B cell (primary cell): ENCODE measurements at regions not wholly inside any gene's neighbourhood (a gene's known extent, or its start where the extent isn't known, plus 50 kb on each side); places are given as distances from the start of the nearest gene placed in this dataset.

ENCODE experiments used
- ATAC-seq: fragments of 200-7000 bp; cut with Tn5 transposase; one replicate; pipeline ENCODE4 v1.10.0; 2021; ENCODE audit warnings: low read depth, mild to moderate bottlenecking, moderate number of reproducible peaks, moderate library complexity
- CTCF ChIA-PET: fragments of 350-600 bp; sonication (Branson Sonifier 250); formaldehyde crosslinking; loops from one replicate; lab custom pipeline; 2021; ENCODE audit warnings: antibody characterized with exemption, inconsistent platforms; lab: Charles Lee
- POLR2A ChIA-PET: fragments of 350-600 bp; sonication (Branson Sonifier 250); formaldehyde crosslinking; loops from one replicate; lab custom pipeline; 2021; ENCODE audit warnings: antibody characterized with exemption; lab: Charles Lee
- DNase-seq: peaks from one replicate; pipeline ENCODE4 v3.0.0; 2013
- H2AFZ ChIP-seq: 2 replicates; pipeline ENCODE4 v1.6.1; 2012; ENCODE audit warnings: mild to moderate bottlenecking, low read depth, low read length; ENCODE audit not compliant: insufficient read depth, poor library complexity, severe bottlenecking
- H3K27ac ChIP-seq, 2 donors: 1 replicate in 1 of 2; 2 replicates in 1 of 2; pipeline ENCODE4 v1.5.1; 2012 to 2013; ENCODE audit warnings: low read length in 2 of 2, mild to moderate bottlenecking in 2 of 2, moderate library complexity in 1 of 2
- H3K27me3 ChIP-seq, 4 experiments: fragments of 200-600 bp in 1 of 4; sonication (generic) in 1 of 4; replicated peaks in 1 of 4; 1 replicate in 2 of 4; 2 replicates in 2 of 4; pipeline versions ENCODE4 v1.6.1 to v1.7.0; 2013 to 2016; ENCODE audit warnings: low read length in 3 of 4, mild to moderate bottlenecking in 2 of 4, mixed read lengths in 1 of 4, moderate library complexity in 1 of 4; ENCODE audit not compliant: insufficient read depth in 4 of 4, control insufficient read depth in 3 of 4; ENCODE audit errors: control extremely low read depth in 1 of 4
- H3K36me3 ChIP-seq, 2 experiments: replicated peaks in 1 of 2; 1 replicate in 1 of 2; 2 replicates in 1 of 2; pipeline versions ENCODE4 v1.6.1 to v1.7.1; 2013; ENCODE audit warnings: low read length in 1 of 2; ENCODE audit not compliant: insufficient read depth in 2 of 2, control insufficient read depth in 1 of 2; ENCODE audit errors: control extremely low read depth in 1 of 2, extremely low read depth in 1 of 2
- H3K4me1 ChIP-seq, 2 donors: fragments of 200-600 bp in 1 of 2; sonication (generic) in 1 of 2; 1 replicate in 1 of 2; 2 replicates in 1 of 2; pipeline versions ENCODE4 v1.5.1 to v1.6.1; 2013 to 2017; ENCODE audit warnings: low read length in 2 of 2; ENCODE audit not compliant: control insufficient read depth in 2 of 2, insufficient read depth in 2 of 2
- H3K4me2 ChIP-seq: replicated peaks from 2 replicates; pipeline ENCODE3; 2012; ENCODE audit warnings: mild to moderate bottlenecking, low read depth, low read length; ENCODE audit not compliant: poor library complexity, severe bottlenecking
- H3K4me3 ChIP-seq, 5 experiments: fragments of 200-600 bp in 1 of 5; sonication (generic) in 1 of 5; 1 replicate in 3 of 5; 2 replicates in 2 of 5; pipeline versions ENCODE4 v1.5.1 to v1.7.0; 2011 to 2016; ENCODE audit warnings: low read length in 4 of 5, mild to moderate bottlenecking in 4 of 5, low read depth in 2 of 5, control low read depth in 1 of 5, moderate library complexity in 1 of 5; ENCODE audit not compliant: insufficient read depth in 1 of 5; ENCODE audit errors: control extremely low read depth in 1 of 5, extremely low read depth in 1 of 5
- H3K79me2 ChIP-seq: fragments of 200-600 bp; sonication (generic); one replicate; pipeline ENCODE4 v1.6.0; 2016; ENCODE audit warnings: low read length; ENCODE audit not compliant: control insufficient read depth, insufficient read depth
- H3K9ac ChIP-seq: fragments of 200-600 bp; sonication (generic); 2 replicates; pipeline ENCODE4 v1.6.1; 2017; ENCODE audit warnings: mild to moderate bottlenecking, low read length, moderate library complexity
- H3K9me3 ChIP-seq, 3 donors: one replicate each; pipeline versions ENCODE4 v1.6.1 to v1.7.1; 2013; ENCODE audit warnings: low read length in 2 of 3; ENCODE audit not compliant: control insufficient read depth in 2 of 3, insufficient read depth in 1 of 3; ENCODE audit errors: control extremely low read depth in 1 of 3
- H4K20me1 ChIP-seq: 2 replicates; pipeline ENCODE4 v1.6.0; 2012; ENCODE audit warnings: mild to moderate bottlenecking, low read length; ENCODE audit not compliant: insufficient read depth, control insufficient read depth, poor library complexity, severe bottlenecking
- H3K27ac Mint-ChIP-seq: one replicate; pipeline ENCODE4 v1.8.0; 2021; ENCODE audit warnings: mixed read lengths
- H3K27me3 Mint-ChIP-seq: one replicate; pipeline ENCODE4 v1.8.0; 2021; ENCODE audit warnings: mixed read lengths
- H3K4me1 Mint-ChIP-seq: one replicate; pipeline ENCODE4 v1.8.0; 2021; ENCODE audit warnings: mixed read lengths
- H3K4me3 Mint-ChIP-seq: one replicate; pipeline ENCODE4 v1.8.0; 2021; ENCODE audit warnings: mixed read lengths
- H3K9me3 Mint-ChIP-seq: one replicate; pipeline ENCODE4 v1.8.0; 2022; ENCODE audit warnings: mixed read lengths; ENCODE audit not compliant: insufficient read depth
- CTCF ChIP-seq: fragments of 200-600 bp; IDR thresholded peaks from one replicate; pipeline ENCODE4 v1.8.0; 2022; ENCODE audit warnings: antibody characterized with exemption, mild to moderate bottlenecking
- EZH2 ChIP-seq: IDR thresholded peaks from 2 replicates; pipeline ENCODE4 v1.6.1; 2012; ENCODE audit warnings: borderline replicate concordance, low read depth, mild to moderate bottlenecking, moderate library complexity, low read length; ENCODE audit not compliant: insufficient read depth, poor library complexity, severe bottlenecking
- WGBS: methylation state at CpG from one replicate; pipeline ENCODE4 v1.1.5; 2013; ENCODE audit warnings: missing lambda C conversion rate; ENCODE audit not compliant: insufficient coverage; 5-methylcytosine and 5-hydroxymethylcytosine counted together
- intact Hi-C: fragments of 100-400 bp; cut with micrococcal nuclease; formaldehyde crosslinking; loops from one replicate; pipeline ENCODE4 v1.10.0; 2022

DNA sequence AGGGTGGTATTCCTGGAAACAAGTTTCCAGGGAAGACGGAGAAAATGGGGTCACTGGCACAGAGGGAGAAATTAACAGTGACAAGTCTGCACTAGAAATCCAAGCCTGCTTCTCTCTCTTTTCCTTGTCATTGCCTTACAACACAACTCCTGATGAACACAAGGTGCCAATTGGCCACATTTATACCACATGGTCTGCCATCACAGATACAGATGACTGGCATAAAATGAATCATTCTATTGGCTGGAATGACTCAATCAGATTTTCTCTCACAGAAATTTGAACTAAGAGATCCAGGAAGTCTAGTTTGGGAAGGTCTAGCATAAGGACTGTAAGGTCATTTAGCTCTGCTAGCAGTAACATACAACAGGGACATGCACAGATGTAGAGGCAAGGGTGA lies 190.3 kb downstream of the LINC00237 start:
- no peaks in the 10 kb centered on the region for H4K20me1 ChIP-seq
- H3K4me3 ChIP-seq, result no peak overlapping the region
- no peaks in the 10 kb centered on the region for H3K4me1 Mint-ChIP-seq
- peaks cover 5% of the 10 kb centered on the region for H3K27me3 Mint-ChIP-seq
- H3K4me2 ChIP-seq, result no peak overlapping the region
- DNase-seq (no peak), ATAC-seq (no peak)
- POLR2A ChIA-PET, result no interaction called here
- H3K36me3 ChIP-seq, result no peaks in the 10 kb centered on the region
- WGBS, result 27% methylated on average over 1 of the region's 1 CpG
- no peak overlapping the region for H3K4me3 Mint-ChIP-seq
- no peak overlapping the region for H3K9ac ChIP-seq
- H3K9me3 ChIP-seq, result peaks cover 2 to 14% (median 6%) of the 10 kb centered on the region in 3 donors
- H3K4me1 ChIP-seq, result no peaks in the 10 kb centered on the region
- H2AFZ ChIP-seq, result no peak overlapping the region
- CTCF ChIA-PET, result no interaction called here
- H3K27me3 ChIP-seq, result peaks cover 0 to under 1% (median 0%) of the 10 kb centered on the region in 4 experiments
- no peak overlapping the region for H3K27ac ChIP-seq
- intact Hi-C loops, result no loop called here
- no peak overlapping the region for H3K27ac Mint-ChIP-seq
- no peaks in the 10 kb centered on the region for H3K9me3 Mint-ChIP-seq
- H3K79me2 ChIP-seq, result no peaks in the 10 kb centered on the region
- TF ChIP-seq EZH2 (no peak), CTCF (no peak)

DNA sequence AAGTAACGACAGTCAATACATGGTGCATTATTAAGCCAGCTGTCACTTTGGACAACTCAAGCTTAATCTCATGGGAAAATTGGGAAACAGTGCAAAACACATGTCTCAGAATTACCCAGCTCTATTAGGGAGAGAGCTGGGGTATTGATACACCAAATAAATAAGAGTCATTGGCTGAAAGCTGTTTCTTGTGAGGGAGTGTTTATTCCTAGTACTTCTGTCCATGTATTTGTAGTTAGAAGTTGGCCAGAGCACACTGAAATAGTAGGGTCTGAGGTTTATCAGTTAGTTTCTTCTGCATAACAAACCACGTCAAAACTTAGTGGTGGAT lies 192.0 kb upstream of the RALGAPA2 start:
- no peaks in the 10 kb centered on the region for H3K4me1 Mint-ChIP-seq
- Histone ChIP-seq H3K79me2 (no peaks in the 10 kb centered on the region), H3K9me3 (peaks cover 0 to 7% (median 0%) of the 10 kb centered on the region in 3 donors), H2AFZ (no peak overlapping the region), H4K20me1 (no peaks in the 10 kb centered on the region), H3K4me3 (no peak overlapping the region), H3K9ac (no peak overlapping the region), H3K36me3 (no peaks in the 10 kb centered on the region), H3K4me1 (no peaks in the 10 kb centered on the region), H3K4me2 (no peak overlapping the region), H3K27ac (no peak overlapping the region), H3K27me3 (peaks cover 0 to 3% (median 0%) of the 10 kb centered on the region in 4 experiments)
- no CpG with 5 or more reads among the region's 2 CpGs for WGBS
- TF ChIP-seq EZH2 (no peak), CTCF (no peak)
- DNase-seq, result no peak
- H3K27me3 Mint-ChIP-seq, result peaks cover 3% of the 10 kb centered on the region
- ATAC-seq, result no peak
- ChIA-PET POLR2A (no interaction called here), CTCF (no interaction called here)
- H3K4me3 Mint-ChIP-seq, result no peak overlapping the region
- intact Hi-C loops, result no loop called here
- no peak overlapping the region for H3K27ac Mint-ChIP-seq
- H3K9me3 Mint-ChIP-seq, result no peaks in the 10 kb centered on the region
